HG02623 (cell line): ENCODE measurements at regions not wholly inside any gene's neighbourhood (a gene's known extent, or its start where the extent isn't known, plus 50 kb on each side); places are given as distances from the start of the nearest gene placed in this dataset.

Experiments
- ATAC-seq: cut with Tn5 transposase; IDR thresholded peaks from one replicate; pipeline ENCODE4 v1.9.1; 2021; ENCODE audit warnings: moderate library complexity; ENCODE audit not compliant: unreplicated experiment

- no peak for ATAC-seq
Measured at GRCh38 chr2:51629406-51629805, 597.5 kb upstream of the NRXN1 start.

DNA sequence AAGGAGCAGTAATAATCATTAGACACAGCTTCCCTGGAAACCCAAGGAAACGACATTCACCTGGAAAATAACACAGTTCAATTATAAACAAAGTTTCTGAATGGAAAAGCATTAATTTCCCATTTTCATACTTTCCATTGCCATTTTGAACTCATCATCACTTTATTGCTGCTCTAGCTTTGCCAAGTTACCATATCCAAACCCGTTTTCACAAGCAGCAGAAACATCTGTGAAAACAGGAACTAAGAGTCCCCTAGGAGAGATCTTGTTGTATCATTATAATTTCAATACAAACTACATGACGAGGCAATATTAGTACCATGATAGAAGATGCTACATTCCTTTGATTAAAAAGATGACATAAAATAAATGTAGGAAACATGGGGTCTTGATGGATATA lies 597.0 kb upstream of the NRXN1 start:
- no peak for ATAC-seq

- ATAC-seq: no peak
Measured at GRCh38 chr2:51624995-51625394, 593.1 kb upstream of the NRXN1 start.

- no peak for ATAC-seq
Measured at GRCh38 chr2:51620796-51621195, 588.9 kb upstream of the NRXN1 start.

DNA sequence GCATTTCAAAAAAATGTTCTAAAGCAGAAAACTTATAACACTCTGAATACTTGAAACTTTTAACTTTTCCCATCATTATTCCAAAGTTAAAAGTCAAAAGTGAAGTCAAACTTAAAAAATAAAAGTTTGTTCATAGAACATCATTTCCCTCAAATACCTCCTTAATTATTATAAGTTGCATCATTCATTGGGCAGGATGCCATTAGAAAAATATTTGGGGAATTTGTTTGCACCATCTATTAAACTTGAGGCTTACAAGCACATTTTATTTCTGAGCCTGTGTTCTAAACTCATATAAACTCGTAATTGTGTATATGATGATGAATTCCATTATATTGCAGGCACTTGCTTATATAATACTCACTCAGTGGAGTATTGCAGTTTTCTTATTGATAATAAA lies 588.0 kb upstream of the NRXN1 start:
- ATAC-seq: no peak

DNA sequence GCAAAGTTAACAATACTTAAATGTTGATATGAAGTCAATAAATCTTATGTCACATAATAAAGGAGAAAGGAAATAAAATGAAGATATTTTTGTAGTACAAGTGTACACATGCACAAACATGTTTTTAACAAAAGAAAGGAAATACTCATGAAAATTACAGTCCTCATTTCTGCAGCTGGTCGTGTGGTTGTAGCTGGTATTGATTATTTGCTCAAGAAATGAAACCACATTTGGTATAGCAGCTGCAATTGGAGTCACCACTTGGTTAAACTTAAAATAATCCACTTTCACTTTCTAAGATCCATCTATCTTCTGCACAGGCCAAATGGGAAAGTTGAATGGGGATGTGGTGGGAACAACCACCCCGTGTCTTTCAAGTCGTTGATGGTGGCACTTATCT lies 580.5 kb upstream of the NRXN1 start:
- ATAC-seq: no peak

GRCh38 chr2:51601706-51602105 lies 569.8 kb upstream of the NRXN1 start:
- no peak for ATAC-seq

- no peak for ATAC-seq
Measured at GRCh38 chr2:51597086-51597485, 565.2 kb upstream of the NRXN1 start.

DNA sequence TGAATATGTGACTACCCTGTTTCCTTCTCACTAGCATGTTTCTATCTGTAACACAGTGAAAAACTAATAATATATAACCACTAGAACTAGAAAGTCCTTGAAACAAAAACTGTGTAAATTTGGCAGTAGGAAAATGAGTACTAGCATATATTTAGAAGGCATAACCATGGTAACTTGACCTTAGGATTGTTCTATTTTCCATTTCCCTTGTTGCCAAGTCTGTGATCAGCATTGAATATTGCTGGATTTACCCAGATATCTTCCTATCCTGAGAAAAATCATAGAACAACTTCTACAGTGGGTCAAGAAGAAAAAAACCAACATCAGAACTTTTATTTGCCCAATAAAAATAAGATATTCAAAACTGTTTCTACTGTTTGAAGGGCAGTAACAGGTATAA lies 563.9 kb upstream of the NRXN1 start:
- ATAC-seq: no peak

GRCh38 chr2:51581636-51582267 lies 549.8 kb upstream of the NRXN1 start:
- no peak for ATAC-seq

GRCh38 chr2:51579412-51579811 lies 547.5 kb upstream of the NRXN1 start:
- ATAC-seq: no peak

GRCh38 chr2:51575181-51575580 lies 543.2 kb upstream of the NRXN1 start:
- ATAC-seq: no peak

DNA sequence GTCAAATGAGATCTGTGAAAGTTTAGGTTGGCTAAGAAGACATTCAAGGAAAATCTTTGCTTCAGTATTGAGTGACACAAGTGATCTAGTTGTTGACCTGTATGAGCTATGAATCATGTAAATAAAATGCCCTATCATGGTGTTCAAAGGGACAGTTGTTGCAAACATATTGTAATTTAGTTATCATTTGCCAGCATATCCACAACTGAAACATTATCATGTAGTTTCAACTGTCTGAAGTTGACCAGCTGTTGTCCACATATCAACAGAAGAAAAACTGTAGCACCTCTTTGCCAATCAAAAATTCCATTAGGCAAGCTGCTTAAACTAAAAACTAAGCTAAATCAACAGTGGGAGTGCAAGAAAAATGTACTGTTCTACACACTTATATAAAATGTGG lies 527.1 kb upstream of the NRXN1 start:
- ATAC-seq: no peak

DNA sequence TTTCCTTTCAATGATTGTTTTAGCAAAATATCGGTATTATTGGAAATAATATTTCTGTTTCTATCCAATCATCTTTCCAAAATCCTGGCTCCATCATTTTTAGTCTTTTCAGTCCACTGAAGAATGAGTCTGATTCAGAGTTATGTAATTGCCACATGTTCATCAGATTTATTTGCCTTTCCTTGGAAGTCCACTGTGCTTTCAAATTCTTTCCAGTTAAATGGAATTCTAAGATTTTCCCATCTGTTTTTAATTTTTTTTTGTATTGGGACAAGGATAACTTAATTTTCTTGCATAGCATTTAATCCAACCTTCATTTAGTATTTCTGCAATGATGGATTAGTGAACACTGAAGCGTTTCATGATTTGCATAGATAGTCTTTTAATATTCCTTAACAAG lies 521.5 kb upstream of the NRXN1 start:
- ATAC-seq: no peak

- ATAC-seq: no peak
Measured at GRCh38 chr2:51535763-51536162, 503.8 kb upstream of the NRXN1 start.

GRCh38 chr2:51534166-51534565 lies 502.2 kb upstream of the NRXN1 start:
- no peak for ATAC-seq

DNA sequence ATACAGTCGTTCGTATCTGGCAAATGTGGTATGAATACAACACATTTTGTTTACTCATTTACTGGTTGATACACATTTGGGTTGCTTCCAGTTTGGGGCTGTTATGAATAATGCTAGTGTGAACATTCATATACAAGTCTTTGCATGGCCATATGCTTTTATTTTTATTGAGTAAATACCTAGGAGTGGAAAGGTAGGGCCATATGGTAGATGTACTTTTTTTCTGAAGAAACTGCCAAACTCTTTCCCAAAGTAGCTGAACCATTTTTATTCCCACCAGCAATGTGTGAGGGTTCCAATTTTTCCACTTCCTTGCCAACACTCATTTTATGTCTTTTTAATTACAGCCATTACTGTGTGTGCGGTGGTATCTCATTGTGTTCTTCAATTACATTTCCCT lies 496.2 kb upstream of the NRXN1 start:
- no peak for ATAC-seq

- no peak for ATAC-seq
Measured at GRCh38 chr2:51526766-51527165, 494.8 kb upstream of the NRXN1 start.

GRCh38 chr2:51516667-51517066 lies 484.7 kb upstream of the NRXN1 start:
- no peak for ATAC-seq

GRCh38 chr2:51511002-51511401 lies 479.1 kb upstream of the NRXN1 start:
- ATAC-seq: no peak

- no peak for ATAC-seq
Measured at GRCh38 chr2:51510303-51510702, 478.4 kb upstream of the NRXN1 start.

DNA sequence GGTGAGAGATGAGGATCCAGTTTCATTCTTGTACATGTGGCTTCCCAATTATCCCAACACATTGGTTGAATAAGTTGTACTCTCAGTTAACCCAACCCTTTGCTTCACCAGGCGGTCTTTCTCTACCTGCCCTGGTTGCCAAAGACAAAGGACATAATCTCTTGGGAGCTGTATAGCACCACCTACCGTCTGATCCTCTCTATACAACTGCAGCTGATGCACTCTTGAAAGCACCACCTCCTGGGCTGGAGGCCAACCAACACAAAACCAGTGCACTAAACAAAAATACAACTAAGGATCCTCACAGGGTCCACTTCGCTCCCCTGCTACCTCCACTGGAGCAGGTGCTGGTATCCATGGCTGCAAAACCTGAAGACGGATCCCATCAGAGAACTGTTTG lies 473.6 kb upstream of the NRXN1 start:
- ATAC-seq: no peak

DNA sequence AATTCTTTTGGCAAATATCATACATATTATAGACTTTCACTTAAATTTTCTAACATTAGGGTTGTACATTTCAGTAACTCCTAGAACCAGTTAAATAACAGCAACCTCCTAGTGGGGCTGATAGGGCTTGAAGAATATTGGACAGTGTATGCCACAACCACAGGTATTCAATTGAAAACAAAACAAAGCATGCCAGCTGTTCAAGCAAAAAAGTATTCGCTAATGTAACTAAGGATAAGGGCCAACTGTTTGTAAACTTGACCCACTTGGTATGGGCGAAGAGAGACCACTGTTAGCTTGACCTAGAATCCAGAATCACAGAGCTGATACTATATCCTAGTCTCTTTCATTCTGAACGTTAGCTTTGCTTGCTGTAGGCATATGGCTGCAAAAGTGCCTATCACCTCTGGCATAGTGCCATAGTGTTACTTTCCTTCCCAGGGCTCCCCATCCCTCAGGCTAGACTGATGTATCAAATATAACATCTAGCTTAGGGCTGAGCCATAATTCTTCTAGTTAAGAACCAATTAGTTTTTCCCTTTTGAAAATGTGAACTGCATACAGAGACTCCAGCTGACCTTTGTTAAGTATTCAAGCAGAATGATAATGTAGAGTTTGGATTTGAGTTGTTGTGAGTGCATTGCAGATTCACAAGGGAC lies 458.8 kb upstream of the NRXN1 start:
- ATAC-seq: no peak
